HL-60 (cell line): ENCODE measurements at regions not wholly inside any gene's neighbourhood (a gene's known extent, or its start where the extent isn't known, plus 50 kb on each side); places are given as distances from the start of the nearest gene placed in this dataset.

Source experiments
- DNase-seq, 2 experiments: peaks; one replicate each; pipeline ENCODE4 v3.0.0-alpha.2; 2010 to 2020; ENCODE audit warnings: low read depth in 1 of 2, low spot score in 1 of 2
- H3K27ac ChIP-seq: fragments of 250-450 bp; sonication (Bioruptor Pico); replicated peaks from 2 replicates; pipeline ENCODE4 v1.5.1; 2020; ENCODE audit warnings: mild to moderate bottlenecking, moderate library complexity
- H3K27me3 ChIP-seq: fragments of 250-450 bp; sonication (Bioruptor Pico); 2 replicates; pipeline ENCODE4 v1.5.1; 2021; ENCODE audit warnings: mild to moderate bottlenecking, moderate library complexity; ENCODE audit not compliant: insufficient read depth, poor library complexity, severe bottlenecking
- H3K4me3 ChIP-seq: replicated peaks from 2 replicates; pipeline ENCODE4 v1.5.1; 2011; ENCODE audit warnings: mild to moderate bottlenecking, control low read depth, low read length; ENCODE audit not compliant: insufficient read depth
- GABPA ChIP-seq: IDR thresholded peaks from 2 replicates; pipeline ENCODE4 v1.6.1; 2012; ENCODE audit warnings: low read depth
- POLR2AphosphoS5 ChIP-seq: IDR thresholded peaks from 2 replicates; pipeline ENCODE4 v1.6.1; 2012; ENCODE audit warnings: low read depth
- SPI1 ChIP-seq: IDR thresholded peaks from 2 replicates; pipeline ENCODE4 v1.6.1; 2012; ENCODE audit warnings: low read depth, mild to moderate bottlenecking, borderline replicate concordance
- TF ChIP-seq, protein P1 (sequence below): IDR thresholded peaks from one replicate; pipeline ENCODE4 v1.5.1; 2011; ENCODE audit warnings: low read length, control low read depth, inconsistent platforms; ENCODE audit not compliant: insufficient read depth
- TF ChIP-seq, protein P2 (sequence below): IDR thresholded peaks from 2 replicates; pipeline ENCODE4 v1.6.1; 2012; ENCODE audit warnings: low read depth; ENCODE audit not compliant: insufficient replicate concordance

DNA sequence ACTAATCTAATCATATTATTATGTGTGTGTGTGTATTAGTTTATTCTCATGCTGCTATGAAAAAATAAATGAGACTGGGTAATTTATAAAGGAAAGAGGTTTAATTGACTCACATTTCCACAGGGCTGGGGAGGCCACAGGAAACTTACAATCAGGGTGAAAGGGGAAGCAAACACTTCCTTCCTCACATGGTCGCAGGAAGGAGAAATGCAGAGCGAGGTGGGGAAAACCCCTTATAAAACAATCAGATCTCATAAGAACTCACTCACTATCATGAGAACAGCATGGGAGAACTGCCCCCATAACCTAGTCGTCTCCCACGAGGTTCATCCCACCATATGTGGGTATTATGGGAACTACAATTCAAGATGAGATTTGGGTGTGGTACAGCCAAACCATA, 190.9 kb upstream of the TAPT1 start:
- no peak for DNase-seq
- no peak overlapping the region for H3K27ac ChIP-seq
- peak; percentile 8; the same call in 1 of the 2 replicates for TF ChIP-seq SPI1
- TF ChIP-seq GABPA, result no peak
- TF ChIP-seq, protein P1, sequence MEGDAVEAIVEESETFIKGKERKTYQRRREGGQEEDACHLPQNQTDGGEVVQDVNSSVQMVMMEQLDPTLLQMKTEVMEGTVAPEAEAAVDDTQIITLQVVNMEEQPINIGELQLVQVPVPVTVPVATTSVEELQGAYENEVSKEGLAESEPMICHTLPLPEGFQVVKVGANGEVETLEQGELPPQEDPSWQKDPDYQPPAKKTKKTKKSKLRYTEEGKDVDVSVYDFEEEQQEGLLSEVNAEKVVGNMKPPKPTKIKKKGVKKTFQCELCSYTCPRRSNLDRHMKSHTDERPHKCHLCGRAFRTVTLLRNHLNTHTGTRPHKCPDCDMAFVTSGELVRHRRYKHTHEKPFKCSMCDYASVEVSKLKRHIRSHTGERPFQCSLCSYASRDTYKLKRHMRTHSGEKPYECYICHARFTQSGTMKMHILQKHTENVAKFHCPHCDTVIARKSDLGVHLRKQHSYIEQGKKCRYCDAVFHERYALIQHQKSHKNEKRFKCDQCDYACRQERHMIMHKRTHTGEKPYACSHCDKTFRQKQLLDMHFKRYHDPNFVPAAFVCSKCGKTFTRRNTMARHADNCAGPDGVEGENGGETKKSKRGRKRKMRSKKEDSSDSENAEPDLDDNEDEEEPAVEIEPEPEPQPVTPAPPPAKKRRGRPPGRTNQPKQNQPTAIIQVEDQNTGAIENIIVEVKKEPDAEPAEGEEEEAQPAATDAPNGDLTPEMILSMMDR, result no peak
- TF ChIP-seq POLR2AphosphoS5, result no peak
- H3K4me3 ChIP-seq, result no peak overlapping the region
- no peaks in the 10 kb centered on the region for H3K27me3 ChIP-seq

DNA sequence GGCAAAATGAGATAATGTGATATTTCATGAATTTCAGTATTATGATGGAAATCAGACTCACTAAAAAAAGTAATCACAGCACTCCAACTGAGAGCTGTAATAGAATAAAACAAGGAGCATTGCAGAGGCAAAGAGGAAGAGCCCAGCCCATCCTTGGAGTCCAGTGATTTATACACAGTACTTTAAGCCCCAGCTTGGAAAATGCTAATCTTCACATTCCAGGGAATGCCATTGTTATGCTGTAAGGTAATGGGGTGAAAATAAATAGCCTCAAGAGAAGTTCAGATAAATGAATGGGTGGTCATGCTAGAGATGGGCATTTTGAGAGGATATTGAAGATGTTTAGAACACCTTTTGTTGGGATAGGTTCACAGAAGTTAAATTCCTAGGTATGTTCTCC, 190.3 kb upstream of the TAPT1 start:
- H3K27ac ChIP-seq, result no peak overlapping the region
- no peaks in the 10 kb centered on the region for H3K27me3 ChIP-seq
- no peak overlapping the region for H3K4me3 ChIP-seq
- DNase-seq, result no peak
- TF ChIP-seq, protein P2, sequence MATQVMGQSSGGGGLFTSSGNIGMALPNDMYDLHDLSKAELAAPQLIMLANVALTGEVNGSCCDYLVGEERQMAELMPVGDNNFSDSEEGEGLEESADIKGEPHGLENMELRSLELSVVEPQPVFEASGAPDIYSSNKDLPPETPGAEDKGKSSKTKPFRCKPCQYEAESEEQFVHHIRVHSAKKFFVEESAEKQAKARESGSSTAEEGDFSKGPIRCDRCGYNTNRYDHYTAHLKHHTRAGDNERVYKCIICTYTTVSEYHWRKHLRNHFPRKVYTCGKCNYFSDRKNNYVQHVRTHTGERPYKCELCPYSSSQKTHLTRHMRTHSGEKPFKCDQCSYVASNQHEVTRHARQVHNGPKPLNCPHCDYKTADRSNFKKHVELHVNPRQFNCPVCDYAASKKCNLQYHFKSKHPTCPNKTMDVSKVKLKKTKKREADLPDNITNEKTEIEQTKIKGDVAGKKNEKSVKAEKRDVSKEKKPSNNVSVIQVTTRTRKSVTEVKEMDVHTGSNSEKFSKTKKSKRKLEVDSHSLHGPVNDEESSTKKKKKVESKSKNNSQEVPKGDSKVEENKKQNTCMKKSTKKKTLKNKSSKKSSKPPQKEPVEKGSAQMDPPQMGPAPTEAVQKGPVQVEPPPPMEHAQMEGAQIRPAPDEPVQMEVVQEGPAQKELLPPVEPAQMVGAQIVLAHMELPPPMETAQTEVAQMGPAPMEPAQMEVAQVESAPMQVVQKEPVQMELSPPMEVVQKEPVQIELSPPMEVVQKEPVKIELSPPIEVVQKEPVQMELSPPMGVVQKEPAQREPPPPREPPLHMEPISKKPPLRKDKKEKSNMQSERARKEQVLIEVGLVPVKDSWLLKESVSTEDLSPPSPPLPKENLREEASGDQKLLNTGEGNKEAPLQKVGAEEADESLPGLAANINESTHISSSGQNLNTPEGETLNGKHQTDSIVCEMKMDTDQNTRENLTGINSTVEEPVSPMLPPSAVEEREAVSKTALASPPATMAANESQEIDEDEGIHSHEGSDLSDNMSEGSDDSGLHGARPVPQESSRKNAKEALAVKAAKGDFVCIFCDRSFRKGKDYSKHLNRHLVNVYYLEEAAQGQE, result no peak
- TF ChIP-seq, protein P1, result no peak
- TF ChIP-seq GABPA, result no peak
- no peak for TF ChIP-seq SPI1
- TF ChIP-seq POLR2AphosphoS5, result no peak

DNA sequence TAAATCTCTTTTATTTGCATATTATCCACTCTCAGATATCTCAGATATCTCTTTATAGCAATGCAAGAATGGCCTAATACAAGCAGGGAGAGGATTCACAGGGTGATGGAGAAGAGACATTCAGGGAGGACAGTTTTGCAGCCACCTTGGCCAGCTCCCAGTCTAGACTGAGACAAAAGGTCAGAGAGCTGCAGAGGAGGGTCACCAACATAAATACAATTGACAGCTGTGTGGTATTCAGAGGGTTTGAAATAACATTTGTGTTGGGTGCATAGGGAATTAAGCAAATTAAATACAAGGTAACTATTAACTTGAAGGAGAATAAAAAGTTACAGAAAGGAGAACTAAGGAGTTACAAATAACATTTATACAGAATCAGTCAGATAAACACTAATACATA, 189.5 kb upstream of the TAPT1 start:
- no peak overlapping the region for H3K27ac ChIP-seq
- TF ChIP-seq, protein P1, result no peak
- TF ChIP-seq, protein P2, result peak; percentile 29
- TF ChIP-seq SPI1, result no peak
- DNase-seq, result no peak
- H3K27me3 ChIP-seq, result no peaks in the 10 kb centered on the region
- H3K4me3 ChIP-seq, result no peak overlapping the region

DNA sequence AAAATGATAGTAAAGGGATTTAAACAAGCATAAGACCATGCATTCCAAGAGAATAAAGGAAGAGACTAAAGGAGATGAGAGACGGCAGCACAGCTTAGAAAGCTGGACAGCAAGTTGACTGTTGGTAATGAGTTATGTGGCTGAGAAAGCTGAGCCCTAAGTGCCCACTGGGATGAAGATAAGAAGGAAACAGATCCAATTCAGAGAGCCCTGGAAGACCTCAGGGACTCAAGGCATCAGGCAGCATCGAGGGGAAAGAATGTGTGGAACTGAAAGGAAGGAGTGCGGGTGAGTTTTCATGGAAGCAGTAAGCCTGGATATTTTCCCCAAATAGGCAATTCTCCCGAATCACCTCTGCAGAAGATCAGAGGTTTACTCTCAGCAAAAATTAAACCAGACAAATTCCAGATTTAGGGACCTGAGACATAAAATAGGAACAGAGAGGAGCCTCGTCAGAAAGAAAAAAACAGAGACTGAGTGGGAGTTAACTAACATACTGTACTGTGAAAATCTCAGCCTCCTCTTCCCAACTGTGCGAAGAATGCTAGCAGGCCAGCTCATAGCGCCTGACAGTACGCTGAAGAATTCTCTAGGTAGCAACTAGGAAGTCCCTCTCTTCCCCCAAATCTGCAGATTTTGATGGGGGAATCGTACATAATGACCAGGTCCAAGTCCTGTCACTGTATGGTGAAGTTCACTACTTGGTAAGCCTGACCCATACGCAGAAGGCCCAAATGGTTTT, 187.7 kb upstream of the TAPT1 start:
- Histone ChIP-seq H3K4me3 (no peak overlapping the region), H3K27ac (no peak overlapping the region), H3K27me3 (no peaks in the 10 kb centered on the region)
- no peak for DNase-seq
- TF ChIP-seq, protein P2, result no peak
- no peak for TF ChIP-seq POLR2AphosphoS5
- TF ChIP-seq, protein P1, result no peak
- TF ChIP-seq SPI1, result no peak
- TF ChIP-seq GABPA, result no peak
